ENCODE measurements at regions not wholly inside any gene's neighbourhood (a gene's known extent, or its start where the extent isn't known, plus 50 kb on each side); places are given as distances from the start of the nearest gene placed in this dataset.
"Not testable (repeated sequence)": the region's sequence is repeated elsewhere in the genome, so short reads cannot be mapped to it uniquely, and the experiment has no call there.

- no peaks in the 10 kb centered on the region for H3K9me3 ChIP-seq
- no peaks in the 10 kb centered on the region for H3K79me2 ChIP-seq (ENCODE audit: insufficient read depth)
- no peaks in the 10 kb centered on the region for H3K9me2 ChIP-seq
- no peaks in the 10 kb centered on the region for H3K27me3 ChIP-seq (ENCODE audit: insufficient read depth)
- H3F3A ChIP-seq (replicated peaks; ENCODE audit: insufficient read depth) = no peaks in the 10 kb centered on the region
- H3K4me3 ChIP-seq (ENCODE audit: low read depth in 2 of 2, low read length in 1 of 2) = no peak overlapping the region
- H3K4me1 ChIP-seq (ENCODE audit: control insufficient read depth in 1 of 2, insufficient read depth in 2 of 2, low read depth in 1 of 2, low read length in 1 of 2) = no peaks in the 10 kb centered on the region
- 23% methylated on average over 3 of the region's 3 CpGs for WGBS (ENCODE audit: low lambda C conversion rate)
- no peak overlapping the region for H3K27ac ChIP-seq (ENCODE audit: low read depth in 2 of 2, low read length in 1 of 2)
- CTCF ChIA-PET = no interaction called here
- no peaks in the 10 kb centered on the region for H4K20me1 ChIP-seq (ENCODE audit: insufficient read depth)
- no peak overlapping the region for H2AFZ ChIP-seq (ENCODE audit: low read depth)
- no peak overlapping the region for H3K9ac ChIP-seq
- TF ChIP-seq FOXM1 (IDR thresholded peaks at IDR 0.05; ENCODE audit: low read depth) = no peak
- DNase-seq = no peak
- no peak overlapping the region for H3K4me2 ChIP-seq
- H3K36me3 ChIP-seq (replicated peaks in 1 of 2; ENCODE audit: control insufficient read depth in 1 of 2, insufficient read depth in 2 of 2, low read length in 1 of 2) = no peaks in the 10 kb centered on the region
- POLR2A ChIA-PET = no interaction called here
Measured at GRCh38 chr5:27845248-27845647, 806.9 kb upstream of the CDH9 start.

- POLR2A ChIA-PET, DNase-seq: not testable (repeated sequence)
- WGBS (ENCODE audit: low lambda C conversion rate) = 66% methylated on average over 21 of the region's 21 CpGs
Measured at GRCh38 chr5:27836704-27837103, 798.3 kb upstream of the CDH9 start.

GRCh38 chr5:27832886-27833285 lies 794.5 kb upstream of the CDH9 start:
- Histone ChIP-seq H3K79me2 (ENCODE audit: insufficient read depth) (no peaks in the 10 kb centered on the region), H3K9me2 (no peaks in the 10 kb centered on the region), H3K36me3 (replicated peaks in 1 of 2; ENCODE audit: control insufficient read depth in 1 of 2, insufficient read depth in 2 of 2, low read length in 1 of 2) (no peaks in the 10 kb centered on the region), H3K4me2 (no peak overlapping the region), H3K9ac (no peak overlapping the region), H3F3A (replicated peaks; ENCODE audit: insufficient read depth) (no peaks in the 10 kb centered on the region), H3K4me3 (ENCODE audit: low read depth in 2 of 2, low read length in 1 of 2) (no peak overlapping the region; a peak in 1 of 4 replicates), H4K20me1 (ENCODE audit: insufficient read depth) (no peaks in the 10 kb centered on the region), H3K27ac (ENCODE audit: low read depth in 2 of 2, low read length in 1 of 2) (no peak overlapping the region), H3K9me3 (no peaks in the 10 kb centered on the region), H3K4me1 (ENCODE audit: control insufficient read depth in 1 of 2, insufficient read depth in 2 of 2, low read depth in 1 of 2, low read length in 1 of 2) (no peaks in the 10 kb centered on the region), H2AFZ (ENCODE audit: low read depth) (no peak overlapping the region), H3K27me3 (ENCODE audit: insufficient read depth) (no peaks in the 10 kb centered on the region)
- CTCF ChIA-PET = no interaction called here
- 31% methylated on average over 1 of the region's 1 CpG for WGBS (ENCODE audit: low lambda C conversion rate)
- no peak for TF ChIP-seq USF1 (IDR thresholded peaks at IDR 0.05; ENCODE audit: borderline replicate concordance, low read depth)
- no peak for TF ChIP-seq RAD21 (IDR thresholded peaks at IDR 0.05; ENCODE audit: low read length)
- no peak for TF ChIP-seq MEF2A (IDR thresholded peaks at IDR 0.05; ENCODE audit: borderline replicate concordance, low read depth)
- DNase-seq = no peak
- POLR2A ChIA-PET = no interaction called here

More at GRCh38 chr5:27836704-27837103, 798.3 kb upstream of the CDH9 start:
- H3K9me2 ChIP-seq; H3K4me3 ChIP-seq (ENCODE audit: low read depth in 2 of 2, low read length in 1 of 2); H3K36me3 ChIP-seq (replicated peaks in 1 of 2; ENCODE audit: control insufficient read depth in 1 of 2, insufficient read depth in 2 of 2, low read length in 1 of 2); H4K20me1 ChIP-seq (ENCODE audit: insufficient read depth); H3K9ac ChIP-seq; H3K79me2 ChIP-seq (ENCODE audit: insufficient read depth); H3F3A ChIP-seq (replicated peaks; ENCODE audit: insufficient read depth); H3K27me3 ChIP-seq (ENCODE audit: insufficient read depth); H3K4me2 ChIP-seq; H2AFZ ChIP-seq (ENCODE audit: low read depth); CTCF ChIA-PET; H3K9me3 ChIP-seq; H3K4me1 ChIP-seq (ENCODE audit: control insufficient read depth in 1 of 2, insufficient read depth in 2 of 2, low read depth in 1 of 2, low read length in 1 of 2); H3K27ac ChIP-seq (ENCODE audit: low read depth in 2 of 2, low read length in 1 of 2): not testable (repeated sequence)

- Histone ChIP-seq H3F3A (replicated peaks; ENCODE audit: insufficient read depth) (no peaks in the 10 kb centered on the region), H4K20me1 (ENCODE audit: insufficient read depth) (no peaks in the 10 kb centered on the region), H3K4me2 (no peak overlapping the region), H3K27ac (ENCODE audit: low read depth in 2 of 2, low read length in 1 of 2) (no peak overlapping the region), H3K9ac (no peak overlapping the region), H3K27me3 (ENCODE audit: insufficient read depth) (no peaks in the 10 kb centered on the region), H3K79me2 (ENCODE audit: insufficient read depth) (no peaks in the 10 kb centered on the region), H3K36me3 (replicated peaks in 1 of 2; ENCODE audit: control insufficient read depth in 1 of 2, insufficient read depth in 2 of 2, low read length in 1 of 2) (no peaks in the 10 kb centered on the region), H3K4me1 (ENCODE audit: control insufficient read depth in 1 of 2, insufficient read depth in 2 of 2, low read depth in 1 of 2, low read length in 1 of 2) (no peaks in the 10 kb centered on the region), H3K9me2 (no peaks in the 10 kb centered on the region), H3K9me3 (no peaks in the 10 kb centered on the region), H2AFZ (ENCODE audit: low read depth) (no peak overlapping the region), H3K4me3 (ENCODE audit: low read depth in 2 of 2, low read length in 1 of 2) (no peak overlapping the region)
- 44% methylated on average over 2 of the region's 2 CpGs for WGBS (ENCODE audit: low lambda C conversion rate)
- DNase-seq = no peak
- ChIA-PET POLR2A (no interaction called here), CTCF (no interaction called here)
- TF ChIP-seq TCF12 (IDR thresholded peaks at IDR 0.05) = peak; percentile 9; the same call in 1 of the 2 replicates
- no peak for TF ChIP-seq NFIC (IDR thresholded peaks at IDR 0.05; ENCODE audit: borderline replicate concordance)
Measured at GRCh38 chr5:27830546-27830945, 792.2 kb upstream of the CDH9 start.

All from SK-N-SH (cell line).